Tibial artery (tissue), 4 donors: ENCODE measurements at regions not wholly inside any gene's neighbourhood (a gene's known extent, or its start where the extent isn't known, plus 50 kb on each side); places are given as distances from the start of the nearest gene placed in this dataset.
"Not testable (repeated sequence)": the region's sequence is repeated elsewhere in the genome, so short reads cannot be mapped to it uniquely, and the experiment has no call there.

Experiments
- DNase-seq, 2 donors: peaks; one replicate each; pipeline ENCODE4 v3.0.0-alpha.2; 2019
- H3K27ac ChIP-seq, 2 donors: fragments of 200-600 bp; sonication (generic) in 1 of 2; 1 replicate in 1 of 2; 2 replicates in 1 of 2; pipeline ENCODE4 v1.5.1; 2018 to 2019; ENCODE audit warnings: mild to moderate bottlenecking in 1 of 2
- H3K27me3 ChIP-seq, 2 donors: fragments of 200-600 bp; sonication (generic) in 1 of 2; one replicate each; pipeline versions ENCODE4 v1.5.1 to v1.6.0; 2016 to 2019
- H3K36me3 ChIP-seq, 3 donors: fragments of 200-600 bp; sonication (generic) in 2 of 3; one replicate each; pipeline ENCODE4 v1.5.1; 2016 to 2019; ENCODE audit warnings: mild to moderate bottlenecking in 2 of 3
- H3K4me1 ChIP-seq, 4 donors: fragments of 200-600 bp; sonication (generic) in 2 of 4; 1 replicate in 3 of 4; 2 replicates in 1 of 4; pipeline ENCODE4 v1.5.1; 2016 to 2019
- H3K4me3 ChIP-seq, 2 donors: fragments of 200-600 bp; sonication (generic) in 1 of 2; 1 replicate in 1 of 2; 2 replicates in 1 of 2; pipeline ENCODE4 v1.5.1; 2018 to 2019; ENCODE audit warnings: mild to moderate bottlenecking in 2 of 2
- H3K9me3 ChIP-seq, 3 donors: fragments of 200-600 bp; sonication (generic) in 1 of 3; one replicate each; pipeline ENCODE4 v1.5.1; 2016 to 2019
- CTCF ChIP-seq, 2 experiments: fragments of 200-600 bp in 1 of 2; fragments of 450-650 bp in 1 of 2; IDR thresholded peaks; one replicate each; pipeline ENCODE4 v1.5.1; 2017 to 2019; ENCODE audit warnings: antibody characterized with exemption in 2 of 2, mild to moderate bottlenecking in 1 of 2, moderate library complexity in 1 of 2
- intact Hi-C: fragments of 100-400 bp; cut with DNase I; formaldehyde crosslinking; loops from one replicate; pipeline ENCODE4 v1.15.0; 2023; ENCODE audit warnings: low total_unique reads

DNA sequence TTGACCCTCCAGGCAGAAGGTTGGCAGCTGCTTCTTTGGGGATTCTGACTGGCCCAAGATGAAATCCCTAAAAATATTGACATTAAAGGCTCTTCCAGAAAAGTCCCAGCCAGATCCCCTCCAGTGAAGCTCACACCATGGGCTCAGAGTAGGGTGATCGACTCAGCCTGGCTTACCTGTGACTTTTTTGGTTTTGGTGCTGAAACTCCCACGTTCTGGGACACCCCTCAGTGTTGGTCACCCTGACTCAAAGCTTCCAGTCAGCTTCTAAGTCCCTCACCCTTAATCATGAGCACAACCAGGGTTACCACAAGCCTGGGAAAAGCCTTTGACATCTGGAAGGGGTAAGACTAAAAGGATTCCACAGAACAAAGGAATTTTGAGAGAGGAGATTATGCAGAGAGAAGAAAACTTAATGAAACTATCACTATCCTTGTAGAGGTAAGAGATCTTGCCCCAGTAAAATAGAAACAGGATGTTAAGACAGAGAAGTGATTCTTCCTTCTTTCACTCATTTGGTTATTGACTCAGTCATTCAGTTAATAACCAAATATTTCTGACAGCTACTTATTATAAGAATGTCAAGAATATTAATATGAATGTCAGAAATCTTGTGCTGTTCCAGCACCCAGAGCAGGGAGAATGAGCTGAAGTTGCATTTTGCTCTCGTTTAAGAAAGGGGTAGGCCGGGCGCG, 66.8 kb upstream of the SEC11C start:
- Histone ChIP-seq H3K4me1 (peaks cover 0 to 6% (median 0%) of the 10 kb centered on the region in 4 donors), H3K9me3 (no peaks in the 10 kb centered on the region), H3K27me3 (no peaks in the 10 kb centered on the region), H3K36me3 (no peaks in the 10 kb centered on the region), H3K27ac (no peak overlapping the region), H3K4me3 (no peak overlapping the region)
- TF ChIP-seq CTCF (IDR thresholded peaks at IDR 0.05) = no peak
- intact Hi-C loops = loop anchor here (5.0 kb wide), 1 partner anchor 306 kb away; no protein-coding TSS in a partner anchor
- DNase-seq = no peak

GRCh38 chr18:59075923-59076322, 63.8 kb upstream of the SEC11C start:
- H3K9me3 ChIP-seq = no peaks in the 10 kb centered on the region
- H3K27ac ChIP-seq = no peak overlapping the region
- TF ChIP-seq CTCF (IDR thresholded peaks at IDR 0.05) = no peak
- no peaks in the 10 kb centered on the region for H3K27me3 ChIP-seq
- H3K36me3 ChIP-seq = no peaks in the 10 kb centered on the region
- H3K4me3 ChIP-seq = no peak overlapping the region
- intact Hi-C loops = no loop called here
- no peaks in the 10 kb centered on the region for H3K4me1 ChIP-seq
- no peak for DNase-seq

GRCh38 chr18:59079264-59079663, 60.4 kb upstream of the SEC11C start:
- intact Hi-C loops = no loop called here
- H3K4me3 ChIP-seq = no peak overlapping the region

GRCh38 chr18:59079687-59080501, 59.8 kb upstream of the SEC11C start:
- intact Hi-C loops, H3K9me3 ChIP-seq, H3K36me3 ChIP-seq, H3K4me3 ChIP-seq, H3K27me3 ChIP-seq, H3K27ac ChIP-seq, DNase-seq, H3K4me1 ChIP-seq: not testable (repeated sequence)

More at GRCh38 chr18:59079264-59079663, 60.4 kb upstream of the SEC11C start:
- Histone ChIP-seq H3K36me3 (no peaks in the 10 kb centered on the region), H3K9me3 (no peaks in the 10 kb centered on the region), H3K4me1 (no peaks in the 10 kb centered on the region), H3K27ac (no peak overlapping the region), H3K27me3 (peaks cover 0 to 10% of the 10 kb centered on the region in 2 donors)
- no peak for DNase-seq
- no peak for TF ChIP-seq CTCF (IDR thresholded peaks at IDR 0.05)

GRCh38 chr18:59083136-59083818, 56.4 kb upstream of the SEC11C start:
- no peak for DNase-seq
- Histone ChIP-seq H3K4me3 (no peak overlapping the region), H3K36me3 (no peaks in the 10 kb centered on the region), H3K27me3 (peaks cover 0 to 10% of the 10 kb centered on the region in 2 donors), H3K9me3 (no peaks in the 10 kb centered on the region), H3K27ac (no peak overlapping the region), H3K4me1 (no peaks in the 10 kb centered on the region)
- intact Hi-C loops = no loop called here
- no peak for TF ChIP-seq CTCF (IDR thresholded peaks at IDR 0.05)
